GM21619 (cell line): ENCODE measurements at regions not wholly inside any gene's neighbourhood (a gene's known extent, or its start where the extent isn't known, plus 50 kb on each side); places are given as distances from the start of the nearest gene placed in this dataset.
A peak's percentile ranks its signal among the peaks of the same experiment; 100 is the strongest.
"Not testable (repeated sequence)": the region's sequence is repeated elsewhere in the genome, so short reads cannot be mapped to it uniquely, and the experiment has no call there.

Experiments
- ATAC-seq: cut with Tn5 transposase; IDR thresholded peaks from one replicate; pipeline ENCODE4 v1.9.1; 2021; ENCODE audit not compliant: unreplicated experiment

GRCh38 chr9:73095425-73095824 is 56.2 kb upstream of the ANXA1 start:
- no peak for ATAC-seq

- ATAC-seq, result no peak
Observed at GRCh38 chr9:73093740-73094379, 57.8 kb upstream of the ANXA1 start.

- ATAC-seq, result no peak
Observed at GRCh38 chr9:73093016-73093739, 58.5 kb upstream of the ANXA1 start.

- ATAC-seq, result no peak
Observed at GRCh38 chr9:73091909-73092308, 59.8 kb upstream of the ANXA1 start.

GRCh38 chr9:73090214-73090613 is 61.5 kb upstream of the ANXA1 start:
- ATAC-seq, result no peak

- no peak for ATAC-seq
Observed at GRCh38 chr9:73089304-73089985, 62.2 kb upstream of the ANXA1 start.

DNA sequence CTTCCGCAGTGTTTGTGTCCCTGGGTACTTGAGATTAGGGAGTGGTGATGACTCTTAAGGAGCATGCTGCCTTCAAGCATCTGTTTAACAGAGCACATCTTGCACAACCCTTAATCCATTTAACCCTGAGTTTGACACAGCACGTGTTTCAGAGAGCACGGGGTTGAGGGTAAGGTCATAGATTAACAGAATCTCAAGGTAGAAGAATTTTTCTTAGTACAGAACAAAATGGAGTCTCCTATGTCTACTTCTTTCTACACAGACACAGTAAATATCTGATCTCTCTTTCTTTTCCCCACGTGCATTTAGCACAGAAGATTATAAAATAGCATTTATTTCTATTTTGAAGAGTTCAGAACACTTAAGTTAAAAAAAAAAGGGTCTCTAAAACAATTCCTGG is 63.8 kb upstream of the ANXA1 start:
- ATAC-seq, result not testable (repeated sequence)

GRCh38 chr9:73083519-73083918 is 68.1 kb upstream of the ANXA1 start:
- no peak for ATAC-seq

- peak; percentile 73 for ATAC-seq
Observed at GRCh38 chr9:73081979-73082657, 69.5 kb upstream of the ANXA1 start.

GRCh38 chr9:73080110-73080694 is 71.5 kb upstream of the ANXA1 start:
- ATAC-seq, result no peak

GRCh38 chr9:73079326-73079725 is 72.3 kb upstream of the ANXA1 start:
- ATAC-seq, result no peak

GRCh38 chr9:73077625-73078030 is 74.0 kb upstream of the ANXA1 start:
- ATAC-seq, result no peak

DNA sequence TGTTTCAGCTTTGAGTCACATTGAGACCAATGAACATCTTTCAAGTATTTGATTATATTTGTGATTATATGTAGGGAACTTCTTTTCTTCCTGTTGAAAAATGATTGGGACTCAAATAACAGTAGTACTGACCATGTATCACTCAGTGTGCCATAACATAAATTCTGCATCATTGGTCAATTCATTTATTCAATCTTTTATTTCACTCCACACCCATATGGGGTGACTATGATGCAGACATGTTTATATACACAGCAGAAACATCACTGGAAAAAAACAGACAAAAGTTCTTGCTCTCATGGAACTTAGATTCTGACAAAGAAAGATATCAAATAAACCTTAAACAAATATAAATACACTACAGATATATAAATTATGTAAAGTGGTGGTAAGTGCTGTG is 74.7 kb upstream of the ANXA1 start:
- ATAC-seq, result no peak

GRCh38 chr9:73074176-73074708 is 77.4 kb upstream of the ANXA1 start:
- ATAC-seq, result no peak

DNA sequence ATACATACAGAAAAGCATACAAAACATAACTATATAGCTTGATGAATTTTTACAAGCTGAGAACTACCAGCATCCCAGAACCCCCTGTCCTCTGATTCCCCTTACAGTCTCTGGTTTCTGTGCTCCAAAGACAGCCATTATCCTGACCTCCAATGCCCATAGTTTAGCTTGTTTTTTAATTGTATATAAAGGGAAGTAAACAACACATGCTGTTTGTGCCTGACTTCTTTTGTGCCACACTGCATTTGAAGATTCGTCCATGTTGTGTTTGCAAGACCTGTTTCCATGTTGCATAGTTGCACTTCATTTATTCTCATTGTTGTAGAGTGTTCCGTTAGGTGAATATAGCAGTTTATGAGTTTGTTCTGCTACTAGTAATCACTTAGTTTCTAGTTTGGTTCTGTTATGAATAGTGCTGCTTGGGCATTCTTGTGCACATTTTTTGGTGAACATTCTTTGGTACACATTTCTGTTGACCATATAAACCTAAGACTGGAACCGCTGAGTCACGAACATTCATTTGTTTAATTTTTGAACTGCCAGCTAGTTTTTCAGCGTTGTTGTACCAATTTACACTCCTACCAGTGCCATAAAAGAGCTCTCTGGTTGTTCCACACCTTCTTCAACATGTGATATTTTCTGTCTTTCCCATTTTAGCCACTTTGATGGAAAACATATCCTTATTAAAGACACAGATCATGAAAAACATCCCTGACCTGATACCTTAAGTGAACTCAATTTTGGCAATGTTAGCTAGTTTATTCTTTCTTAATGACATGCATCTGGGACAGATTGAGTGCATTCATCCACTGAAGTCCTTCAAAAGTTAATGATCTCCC is 78.1 kb upstream of the ANXA1 start:
- no peak for ATAC-seq

DNA sequence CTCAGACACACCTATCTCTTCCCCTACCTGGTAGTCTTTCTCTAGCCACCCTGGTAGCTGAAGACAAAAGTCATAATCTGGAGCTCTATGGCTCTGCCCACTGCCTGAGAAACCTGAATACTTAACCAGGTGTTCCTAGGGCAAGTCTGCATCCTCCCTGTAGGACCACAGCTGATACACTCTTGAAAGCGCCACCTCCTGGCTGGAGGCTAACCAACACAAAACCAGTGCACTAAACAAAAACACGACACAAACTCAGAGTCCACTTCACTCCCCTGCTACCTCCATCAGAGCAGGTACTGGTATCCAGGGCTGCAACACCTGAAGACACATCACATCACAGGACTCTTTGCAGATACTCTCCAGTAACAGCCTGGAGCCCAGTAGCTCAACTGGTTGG is 84.6 kb upstream of the ANXA1 start:
- ATAC-seq, result no peak

- no peak for ATAC-seq
Observed at GRCh38 chr9:73065439-73065838, 86.2 kb upstream of the ANXA1 start.

GRCh38 chr9:73064315-73064714 is 87.3 kb upstream of the ANXA1 start:
- no peak for ATAC-seq

- no peak for ATAC-seq
Observed at GRCh38 chr9:73061146-73061545, 90.5 kb upstream of the ANXA1 start.

DNA sequence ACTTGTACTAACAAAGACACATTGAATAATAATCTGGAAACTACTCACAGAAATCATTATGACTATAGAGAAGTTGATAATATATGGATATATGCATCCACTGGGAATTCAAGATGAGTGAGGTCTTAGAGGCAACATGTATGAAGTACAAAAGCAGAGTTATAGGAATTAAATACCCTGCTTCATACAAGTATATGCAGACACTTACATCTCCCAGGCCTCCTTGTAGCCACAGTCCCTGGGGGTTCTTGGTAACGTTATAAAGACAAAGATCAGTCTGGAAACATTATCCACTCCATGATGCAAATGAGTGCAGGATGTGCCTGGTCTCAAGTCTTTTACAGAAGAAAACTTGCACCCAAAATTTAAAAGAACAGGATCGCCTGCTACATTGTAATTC is 92.4 kb upstream of the ANXA1 start:
- no peak for ATAC-seq
